DMS 273 (cell line): ENCODE measurements at regions not wholly inside any gene's neighbourhood (a gene's known extent, or its start where the extent isn't known, plus 50 kb on each side); places are given as distances from the start of the nearest gene placed in this dataset.
A peak's percentile ranks its signal among the peaks of the same experiment; 100 is the strongest.
"Not testable (repeated sequence)": the region's sequence is repeated elsewhere in the genome, so short reads cannot be mapped to it uniquely, and the experiment has no call there.

ENCODE experiments used
- DNase-seq: peaks from one replicate; lab custom pipeline; 2025; ENCODE audit not compliant: unreplicated experiment; lab: John Stamatoyannopoulos, UW

DNA sequence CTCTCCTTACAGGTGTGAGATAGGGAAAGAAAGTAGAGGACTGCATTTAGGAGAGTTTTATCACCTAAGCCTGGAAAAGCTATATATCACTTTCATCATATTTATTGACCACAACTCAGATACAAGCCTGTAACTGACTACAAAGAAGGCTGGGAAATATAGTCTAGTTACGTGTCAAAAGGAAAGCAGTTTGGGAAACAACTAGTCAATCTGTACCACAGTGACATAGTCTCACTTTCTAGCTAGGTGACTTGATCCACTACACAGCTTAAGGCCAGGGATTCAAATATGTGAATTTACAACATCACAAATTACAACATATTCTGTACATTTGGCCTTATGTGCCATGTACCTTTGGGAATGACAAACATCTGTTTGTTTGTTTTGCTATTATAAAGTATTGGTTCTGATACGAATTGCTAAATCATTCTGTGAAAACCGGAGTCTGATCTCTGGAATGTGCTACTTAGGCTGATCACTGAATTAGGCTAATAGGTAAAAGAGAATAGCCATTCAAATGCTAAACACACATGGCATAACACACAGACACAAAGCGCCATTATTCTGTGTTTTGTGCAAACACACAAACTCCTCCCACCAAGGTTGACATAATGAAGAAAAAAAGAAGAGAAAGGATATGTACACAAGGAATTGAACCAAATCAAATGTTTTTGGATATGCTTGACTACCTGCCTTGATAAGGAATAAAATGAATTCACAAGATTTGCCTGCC lies 279.8 kb downstream of the DUSP6 start:
- DNase-seq, result no peak

DNA sequence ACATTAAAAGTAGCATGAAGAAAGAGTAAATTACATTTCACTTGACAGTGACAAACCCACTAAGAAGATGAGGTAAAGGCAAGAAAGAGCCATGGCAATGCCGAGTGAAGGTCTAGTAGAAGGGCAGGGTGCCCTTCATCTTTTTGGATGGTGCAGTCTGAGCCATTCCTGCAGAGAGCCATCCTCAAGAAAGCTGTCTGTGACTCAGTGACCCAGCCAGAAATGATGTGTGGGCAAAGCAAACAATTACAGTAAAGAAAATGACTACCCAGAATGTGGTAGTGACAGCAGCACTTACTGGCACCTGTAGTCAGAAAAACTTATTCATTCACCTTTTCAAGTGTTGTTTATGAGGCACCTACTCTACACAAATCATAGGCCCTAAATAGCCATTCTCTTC lies 281.7 kb downstream of the DUSP6 start:
- DNase-seq, result no peak

DNA sequence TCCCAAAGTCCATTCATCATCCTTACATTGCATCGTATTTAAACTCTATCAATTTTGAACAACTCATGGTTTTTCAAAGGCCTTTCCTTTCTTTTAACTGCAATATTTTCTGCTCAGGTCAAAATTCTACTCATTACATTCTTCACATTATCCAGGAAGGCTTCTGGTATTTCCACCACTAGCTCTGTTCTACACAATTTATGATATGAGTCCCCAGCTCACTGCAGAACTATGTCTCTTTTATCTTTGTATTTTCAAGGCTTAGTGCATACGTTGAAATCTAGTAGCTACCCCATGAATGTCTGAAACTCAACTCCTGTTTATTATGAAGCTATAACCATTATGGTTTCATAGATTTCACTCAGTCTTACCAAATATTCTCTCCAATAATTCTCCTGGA lies 282.9 kb downstream of the DUSP6 start:
- no peak for DNase-seq

DNA sequence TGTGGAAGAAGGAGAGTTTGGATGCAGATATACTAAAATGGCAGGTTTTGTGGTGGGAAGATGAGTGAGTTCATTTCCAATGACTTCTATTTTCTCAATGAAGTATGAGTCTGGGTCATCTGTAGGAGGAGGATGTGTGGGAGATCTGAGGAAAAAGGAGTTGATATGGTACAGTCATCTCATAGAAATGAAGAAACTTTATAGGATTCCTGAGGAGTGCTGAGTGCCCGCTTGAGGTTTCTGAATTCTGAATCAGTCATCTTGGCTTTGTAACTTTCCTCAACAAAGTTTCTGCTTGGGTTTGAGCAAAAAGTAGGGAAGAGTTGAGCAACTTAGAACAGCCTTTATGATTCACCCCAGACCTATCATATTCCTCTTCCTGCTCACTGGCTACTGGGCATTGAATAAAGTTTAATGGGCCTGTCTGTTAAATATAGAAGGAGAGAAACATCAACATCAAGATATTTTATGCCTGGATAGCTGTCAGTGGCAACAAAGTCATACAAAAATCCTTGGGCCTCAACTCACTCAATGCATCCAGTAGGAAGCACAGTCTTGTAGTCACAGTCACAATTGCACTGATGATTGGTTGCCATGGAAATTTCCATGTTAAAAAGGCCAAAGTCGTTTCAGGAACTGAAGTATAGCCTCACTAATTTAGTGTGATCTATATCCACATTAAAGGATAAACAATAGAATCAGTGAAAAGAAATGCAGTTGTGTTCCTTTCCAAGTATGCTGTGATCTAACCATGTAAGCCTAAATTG lies 284.7 kb downstream of the DUSP6 start:
- no peak for DNase-seq

DNA sequence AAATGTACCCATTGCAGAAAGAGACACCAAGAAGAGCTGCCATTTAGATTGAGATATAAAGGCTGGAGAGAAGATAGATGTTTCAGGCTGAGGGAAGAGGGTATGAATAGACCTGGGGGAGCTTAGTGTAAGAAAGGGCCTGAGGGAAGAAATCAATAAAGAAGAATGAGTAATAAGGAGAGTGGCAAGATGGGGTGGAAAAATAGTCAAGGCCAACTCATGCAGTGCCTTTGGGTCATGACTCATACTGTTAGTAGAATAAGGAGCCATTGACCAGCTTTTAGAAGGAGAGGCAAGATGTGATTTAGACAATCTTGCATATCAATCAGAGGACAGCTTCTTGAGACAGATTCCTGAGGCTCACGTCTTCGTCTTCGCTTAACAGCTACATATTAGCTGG lies 287.5 kb downstream of the DUSP6 start:
- no peak for DNase-seq

DNA sequence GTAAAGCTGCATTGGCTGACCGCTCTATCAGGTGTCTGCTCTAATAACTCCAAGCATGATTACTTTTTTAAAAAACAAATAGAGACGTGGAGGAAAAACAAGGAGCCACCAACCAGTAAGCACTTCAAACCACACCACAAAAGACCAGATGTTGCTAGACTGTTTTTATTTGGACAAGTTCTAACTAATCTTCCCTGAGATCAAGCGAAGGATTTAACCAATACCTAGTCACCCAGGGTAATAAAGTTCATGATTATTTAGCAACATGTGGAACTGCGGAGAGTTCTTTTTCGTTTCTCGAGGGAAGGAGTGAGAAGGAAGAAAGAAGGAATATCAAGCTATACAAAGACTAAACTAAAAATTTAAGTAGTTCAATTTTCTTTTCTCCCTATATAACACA lies 288.1 kb downstream of the DUSP6 start:
- DNase-seq, result no peak

DNA sequence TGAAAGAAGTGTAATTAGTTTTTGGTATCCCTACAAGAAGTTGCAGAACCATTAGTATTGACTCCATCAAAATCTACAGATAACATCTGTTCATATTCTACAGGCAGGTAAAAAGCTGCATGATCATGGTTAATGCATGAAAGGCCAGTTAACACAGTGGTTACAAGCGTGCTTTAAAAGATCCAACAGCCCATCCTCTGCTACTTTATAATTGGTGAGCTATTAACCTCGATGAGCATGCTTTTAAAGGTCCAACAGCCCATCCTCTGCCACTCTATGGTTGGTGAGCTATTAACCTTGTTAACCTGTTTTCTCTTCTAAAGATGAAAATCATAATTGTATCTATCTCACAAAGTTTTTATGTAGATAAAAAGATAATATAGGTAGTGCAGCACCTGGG lies 289.3 kb downstream of the DUSP6 start:
- DNase-seq, result no peak

DNA sequence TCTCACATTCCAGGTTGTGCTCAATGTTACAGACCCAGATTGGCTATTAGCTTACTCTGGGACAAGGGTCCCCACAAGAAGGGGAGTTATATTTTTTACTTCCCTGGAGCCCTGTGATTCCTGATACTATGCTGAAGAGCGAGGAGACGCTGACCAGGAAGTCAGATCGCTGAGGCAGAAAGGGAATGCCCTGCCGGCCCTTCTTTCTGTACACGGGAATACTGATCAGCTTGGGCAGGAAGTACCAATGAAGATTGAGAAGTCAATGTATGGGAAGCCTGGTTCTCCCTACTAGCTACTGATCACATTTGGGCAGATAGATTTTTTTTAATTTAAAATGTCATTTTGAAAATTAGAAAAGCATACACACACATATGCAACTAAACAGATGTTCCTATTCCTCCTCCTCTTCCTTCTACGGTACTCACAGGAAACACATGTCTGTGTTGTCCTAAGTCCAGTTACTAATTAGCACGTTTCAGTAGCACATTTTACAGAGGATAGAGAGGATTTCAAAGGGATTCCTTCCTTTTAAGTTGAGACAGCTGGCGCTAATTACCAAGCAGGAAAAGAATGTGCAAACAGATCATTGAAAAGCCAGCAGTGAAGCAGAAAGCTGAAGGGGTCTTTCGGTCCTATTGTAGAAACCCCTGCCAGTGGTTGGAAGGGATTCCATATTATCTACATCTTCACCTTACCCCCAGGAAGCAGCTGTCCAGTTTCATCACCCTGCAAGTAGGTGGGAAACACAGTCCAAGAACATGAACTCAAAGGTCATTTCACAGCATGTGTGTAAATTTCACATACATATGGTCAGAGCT lies 292.4 kb downstream of the DUSP6 start:
- peak; percentile 3 for DNase-seq

DNA sequence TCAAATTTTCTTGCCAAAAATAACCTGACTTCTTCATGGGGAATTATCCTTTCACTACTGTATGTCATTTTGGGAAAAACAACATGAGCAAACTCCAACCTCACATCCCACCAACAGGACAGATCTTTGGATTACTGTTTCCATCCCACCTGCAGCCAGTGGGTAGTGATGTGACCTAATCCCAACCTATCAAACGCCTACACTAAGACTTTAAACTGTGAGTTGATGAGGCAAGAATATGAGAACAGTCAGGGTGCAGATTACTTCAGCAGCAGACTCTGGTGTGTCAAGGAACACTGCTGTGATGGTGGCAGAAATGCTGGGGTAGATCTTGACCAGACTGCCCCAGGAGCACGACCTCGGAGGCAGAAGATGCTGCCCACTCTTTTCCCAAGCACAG lies 293.2 kb downstream of the DUSP6 start:
- DNase-seq, result no peak

DNA sequence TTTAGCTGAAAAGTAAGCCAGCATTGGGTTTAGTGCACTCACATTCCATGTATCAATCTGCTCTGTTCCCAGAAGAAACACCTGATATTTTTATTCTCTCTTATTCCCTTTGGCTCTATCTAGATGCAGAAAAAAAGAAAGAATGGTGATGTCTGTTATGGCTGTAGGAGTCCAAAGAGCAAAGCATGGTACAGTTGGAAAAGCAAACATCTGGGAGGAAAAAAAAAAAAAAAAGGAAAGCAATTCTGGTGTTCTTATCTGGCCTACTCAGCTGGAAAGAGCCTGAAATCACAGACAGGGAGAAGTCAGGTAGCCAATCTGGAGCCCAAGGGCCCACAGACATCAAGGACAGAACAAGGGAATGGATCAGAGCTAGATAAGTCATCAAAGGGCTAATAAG lies 293.9 kb downstream of the DUSP6 start:
- DNase-seq, result no peak

DNA sequence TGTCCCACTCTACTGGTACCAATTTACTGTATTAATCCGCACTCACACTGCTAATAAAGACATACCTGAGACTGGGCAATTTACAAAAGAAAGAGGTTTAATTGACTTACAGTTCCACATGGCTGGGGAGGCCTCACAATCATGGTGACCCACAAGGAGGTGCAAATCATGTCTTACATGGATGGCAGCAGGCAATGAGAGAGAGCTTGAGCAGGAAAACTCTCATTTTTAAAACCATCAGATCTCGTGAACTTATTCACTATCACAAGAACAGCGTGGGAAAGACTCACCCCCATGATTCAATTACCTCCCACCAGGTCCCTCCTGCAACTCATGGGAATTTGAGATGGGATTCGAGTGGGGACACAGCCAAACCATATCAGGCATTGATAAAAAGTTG lies 298.5 kb downstream of the DUSP6 start:
- DNase-seq, result not testable (repeated sequence)

DNA sequence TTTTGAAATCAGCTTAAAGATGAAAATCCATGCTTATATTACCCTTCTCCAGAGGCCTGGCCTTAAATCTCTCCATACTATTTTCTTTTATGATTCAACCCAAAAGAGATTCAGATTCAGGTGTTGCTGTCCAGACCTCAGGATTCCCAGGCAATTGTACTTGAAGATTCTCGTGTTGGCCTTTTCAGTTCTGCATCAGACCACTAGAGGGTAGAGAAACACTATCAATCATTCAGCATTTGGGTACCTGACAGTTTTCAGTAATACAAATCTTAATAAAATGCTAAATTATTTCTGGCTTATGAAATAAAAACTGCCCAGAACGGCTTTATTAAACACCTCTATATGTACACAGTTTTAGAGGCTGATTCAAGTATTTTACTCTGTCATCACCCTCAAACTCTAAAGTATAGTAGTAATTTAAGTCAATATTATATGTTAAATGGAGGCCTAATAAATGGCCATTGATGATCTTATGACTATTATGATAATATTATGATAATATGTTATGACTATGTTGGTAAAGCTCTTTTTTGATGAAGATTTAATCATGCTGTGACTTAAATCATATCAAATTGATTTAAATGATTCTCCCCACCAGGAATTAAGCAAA lies 301.1 kb downstream of the DUSP6 start:
- peak; percentile 64 for DNase-seq

DNA sequence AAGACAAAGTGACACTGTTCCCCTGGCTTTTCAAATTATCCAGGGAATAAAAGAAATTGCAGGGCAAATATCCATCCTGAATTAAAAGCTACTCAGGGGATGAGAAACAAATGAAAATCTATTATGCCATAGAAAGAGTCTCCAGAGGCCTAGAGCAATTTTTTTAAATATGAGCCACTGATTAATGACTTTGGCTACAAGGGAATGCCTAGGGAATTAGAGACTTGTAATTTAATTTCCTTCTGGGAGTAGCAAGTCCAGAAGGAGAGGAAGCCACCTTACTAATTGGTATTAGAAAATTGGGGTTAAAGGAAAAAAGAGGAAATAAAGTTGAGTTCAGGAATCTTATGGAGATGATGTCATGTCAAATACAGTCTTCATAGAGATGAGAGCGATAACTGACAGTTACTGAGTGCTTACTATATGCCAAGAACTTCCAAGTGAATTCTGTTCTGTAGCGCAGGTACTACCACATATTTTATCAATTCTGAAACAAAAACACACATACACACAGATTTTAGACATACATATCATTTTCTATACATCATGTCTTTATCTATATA lies 304.4 kb downstream of the DUSP6 start:
- no peak for DNase-seq

DNA sequence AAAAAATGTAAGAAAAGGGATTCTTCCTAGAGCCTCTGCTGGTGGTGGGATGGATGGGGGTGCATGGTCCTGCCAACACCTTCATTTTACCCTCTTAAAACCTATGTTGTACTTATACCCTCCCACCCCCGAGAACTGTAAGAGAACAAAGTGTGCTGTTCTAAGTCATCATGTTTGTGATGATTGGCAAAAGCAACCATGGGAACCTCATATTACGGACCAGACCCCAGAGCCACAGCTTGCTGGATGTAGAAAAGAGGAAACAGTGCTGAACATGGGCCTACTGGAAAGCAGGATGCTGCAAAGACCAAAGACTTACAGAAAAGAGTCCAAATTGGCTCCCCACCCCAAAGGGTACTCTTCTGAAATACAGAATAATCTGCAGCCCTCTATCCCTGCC lies 311.2 kb downstream of the DUSP6 start:
- DNase-seq, result no peak

DNA sequence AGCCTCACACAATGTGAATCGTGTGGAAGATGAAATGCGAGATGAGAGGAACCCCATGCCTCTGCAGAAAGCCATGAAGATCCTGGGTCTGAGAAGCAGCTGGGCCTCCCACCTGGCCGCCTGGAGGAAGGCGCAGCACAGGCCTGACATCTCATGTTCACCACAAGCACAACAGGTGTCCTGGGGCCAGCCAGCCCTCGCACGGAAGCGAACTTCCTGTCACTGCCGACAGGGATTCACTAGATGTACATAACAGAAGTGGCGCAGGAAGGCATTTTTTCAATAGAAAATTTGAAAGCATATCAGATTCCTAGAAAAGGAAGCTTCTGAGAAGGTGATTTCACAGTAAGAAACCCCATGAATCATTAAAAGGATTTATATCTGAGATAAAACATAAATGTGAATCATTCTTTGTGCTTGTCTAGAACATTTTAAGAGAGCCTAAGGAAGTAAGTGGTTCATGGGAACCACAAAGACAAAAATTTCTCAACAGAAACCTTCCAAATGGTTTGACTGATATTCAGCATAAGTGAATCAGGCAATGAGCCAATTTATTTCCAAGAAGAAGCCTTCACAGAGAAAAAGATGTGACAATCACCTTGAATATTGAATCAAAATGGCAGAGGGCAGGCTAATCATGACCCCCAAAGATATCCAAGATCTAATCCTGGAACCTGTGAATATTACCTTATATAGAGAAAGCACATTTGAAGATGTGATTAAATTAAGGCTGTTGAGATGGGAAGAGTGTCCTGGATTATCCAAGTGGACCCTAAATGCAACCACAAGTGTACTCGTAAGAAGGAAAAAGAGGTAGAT lies 311.9 kb downstream of the DUSP6 start:
- no peak for DNase-seq

DNA sequence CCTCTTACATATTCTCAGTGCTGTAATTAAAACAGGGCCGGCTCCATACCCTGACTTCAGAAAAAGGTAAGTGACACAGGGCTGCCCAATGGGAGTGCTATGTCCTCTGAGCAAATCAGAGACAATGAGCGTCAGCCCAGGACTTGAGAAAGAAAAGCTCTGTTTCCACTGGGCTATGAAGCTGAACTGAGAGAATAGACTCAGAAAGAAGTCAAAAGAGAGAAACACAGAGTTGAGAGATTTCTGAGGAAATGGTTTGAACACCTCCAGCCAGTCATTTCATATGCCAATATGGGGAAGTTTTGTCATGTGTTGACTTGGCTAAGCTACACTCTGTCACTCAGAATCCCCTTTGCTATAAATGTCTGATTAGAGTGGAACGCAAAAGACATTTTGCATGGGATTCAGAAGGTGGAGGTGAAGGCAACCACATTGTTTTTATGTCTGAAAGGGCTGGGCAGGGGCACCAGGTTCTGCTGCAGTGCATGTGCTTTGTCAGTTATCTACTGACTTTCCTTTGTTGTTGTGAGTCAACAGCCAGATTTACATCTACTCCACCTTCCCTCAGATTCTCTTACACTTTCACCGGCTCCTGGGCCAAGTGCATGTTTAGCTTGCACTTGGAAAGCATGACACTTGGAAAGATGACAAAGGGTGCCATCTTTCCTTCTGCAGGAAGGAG lies 313.3 kb downstream of the DUSP6 start:
- DNase-seq, result no peak

DNA sequence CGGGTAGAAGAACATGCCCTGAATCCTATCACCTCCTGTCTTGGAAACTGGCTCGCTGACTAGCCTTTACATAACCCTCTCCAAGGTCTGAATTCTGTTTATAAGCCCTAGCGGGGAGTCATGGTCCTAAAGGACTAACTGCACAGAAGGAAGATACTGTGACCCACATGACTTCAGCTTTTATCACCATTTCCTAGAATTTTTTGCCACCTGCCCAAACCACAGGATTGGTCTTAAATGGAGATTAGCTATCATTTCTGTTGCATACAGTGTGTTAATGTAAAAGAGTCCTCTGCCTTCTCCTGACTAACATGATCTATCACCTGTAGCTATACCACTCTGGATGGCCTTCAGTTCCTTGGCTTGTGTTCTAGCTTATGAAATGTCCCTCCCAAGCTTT lies 319.2 kb downstream of the DUSP6 start:
- no peak for DNase-seq

DNA sequence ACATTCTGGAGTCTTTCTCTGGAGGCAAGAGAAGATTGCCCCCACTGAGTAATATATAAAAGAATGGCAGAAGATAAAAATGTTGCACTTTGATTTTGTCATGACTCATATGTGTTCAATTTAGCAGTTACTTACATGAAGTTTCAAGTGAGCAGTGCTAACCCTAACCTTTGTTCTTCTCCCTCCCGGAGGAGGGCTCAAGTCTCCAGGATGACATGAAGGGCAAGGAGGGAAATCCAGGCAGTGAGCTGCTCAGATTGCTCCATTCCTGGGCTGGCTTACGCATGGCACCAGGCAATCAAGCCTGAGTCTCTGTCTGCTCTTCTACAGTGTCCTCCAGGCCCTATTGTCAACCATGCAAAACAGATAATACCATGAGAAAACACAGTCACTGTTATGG lies 322.3 kb downstream of the DUSP6 start:
- no peak for DNase-seq

DNA sequence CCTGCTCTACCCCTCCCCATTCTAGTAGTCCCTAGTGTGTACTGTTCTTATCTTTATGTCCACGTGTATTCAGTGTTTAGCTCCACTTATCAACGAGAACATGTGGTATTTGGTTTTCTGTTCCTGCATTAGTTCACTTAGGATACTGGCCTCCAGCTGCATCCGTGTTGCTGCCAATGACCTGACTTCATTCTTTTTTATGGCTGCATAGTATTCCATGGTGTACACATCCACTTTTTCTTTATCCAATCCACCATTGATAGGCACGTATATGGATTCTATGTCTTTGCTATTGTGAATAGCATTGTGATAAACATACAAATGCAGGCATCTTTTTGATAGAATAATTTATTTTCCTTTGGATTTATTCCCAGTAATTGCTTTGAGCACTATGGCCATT lies 327.7 kb downstream of the DUSP6 start:
- DNase-seq, result no peak

DNA sequence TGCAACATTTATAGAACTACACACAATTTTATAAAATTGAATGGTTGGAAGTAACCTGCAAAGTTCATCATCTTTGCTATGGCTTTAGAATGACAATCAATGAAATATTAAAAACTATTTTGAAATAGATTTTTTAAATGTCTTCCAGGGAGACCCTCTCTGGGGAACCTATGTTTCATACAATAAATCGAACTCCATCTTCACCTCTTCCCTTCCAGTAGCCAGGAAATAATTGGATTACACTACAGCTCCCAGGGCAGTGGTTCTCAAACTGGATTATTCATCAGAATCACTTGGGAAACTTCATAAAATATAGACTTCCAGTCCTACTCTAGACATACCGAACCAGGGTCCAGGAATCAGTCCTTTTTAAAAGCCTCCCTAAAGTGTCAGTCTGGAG lies 328.4 kb downstream of the DUSP6 start:
- DNase-seq, result no peak
